HUES48 (cell line): ENCODE measurements at regions not wholly inside any gene's neighbourhood (a gene's known extent, or its start where the extent isn't known, plus 50 kb on each side); places are given as distances from the start of the nearest gene placed in this dataset.
A peak's percentile ranks its signal among the peaks of the same experiment; 100 is the strongest.

Source experiments
- H3K27ac ChIP-seq: one replicate; pipeline ENCODE4 v1.7.0; 2013; ENCODE audit warnings: low read depth, low read length, inconsistent platforms
- H3K27me3 ChIP-seq: 2 replicates; pipeline ENCODE4 v1.6.1; 2013; ENCODE audit warnings: mild to moderate bottlenecking, low read length; ENCODE audit not compliant: control insufficient read depth, insufficient read depth
- H3K36me3 ChIP-seq: 2 replicates; pipeline ENCODE4 v1.6.1; 2013; ENCODE audit warnings: low read length; ENCODE audit not compliant: control insufficient read depth, insufficient read depth
- H3K4me1 ChIP-seq: 2 replicates; pipeline ENCODE4 v1.6.1; 2013; ENCODE audit warnings: mild to moderate bottlenecking, low read length; ENCODE audit not compliant: control insufficient read depth, insufficient read depth
- H3K4me3 ChIP-seq: 2 replicates; pipeline ENCODE4 v1.5.1; 2013; ENCODE audit warnings: mild to moderate bottlenecking, low read depth, low read length
- H3K9ac ChIP-seq: 2 replicates; pipeline ENCODE4 v1.6.1; 2013; ENCODE audit warnings: mild to moderate bottlenecking, low read depth, low read length, moderate library complexity
- H3K9me3 ChIP-seq: 2 replicates; pipeline ENCODE4 v1.6.1; 2013; ENCODE audit warnings: low read length; ENCODE audit not compliant: control insufficient read depth, insufficient read depth

- peaks cover 19% of the 10 kb centered on the region for H3K9me3 ChIP-seq
- H3K27me3 ChIP-seq, result no peaks in the 10 kb centered on the region
- H3K9ac ChIP-seq, result no peak overlapping the region
- H3K27ac ChIP-seq, result no peak overlapping the region
- no peaks in the 10 kb centered on the region for H3K4me1 ChIP-seq
- H3K4me3 ChIP-seq, result no peak overlapping the region
- H3K36me3 ChIP-seq, result no peaks in the 10 kb centered on the region
These were observed 87.2 kb upstream of the BCOR start for GRCh38 chrX:40184968-40185367.

GRCh38 chrX:40182615-40183014 is 84.9 kb upstream of the BCOR start:
- no peak overlapping the region for H3K27ac ChIP-seq
- no peaks in the 10 kb centered on the region for H3K4me1 ChIP-seq
- H3K9ac ChIP-seq, result no peak overlapping the region
- H3K4me3 ChIP-seq, result no peak overlapping the region
- H3K27me3 ChIP-seq, result no peaks in the 10 kb centered on the region
- H3K9me3 ChIP-seq, result peaks cover 19% of the 10 kb centered on the region
- H3K36me3 ChIP-seq, result no peaks in the 10 kb centered on the region

- Histone ChIP-seq H3K9ac (no peak overlapping the region), H3K9me3 (peaks cover 19% of the 10 kb centered on the region), H3K36me3 (no peaks in the 10 kb centered on the region), H3K4me1 (no peaks in the 10 kb centered on the region), H3K27ac (no peak overlapping the region), H3K27me3 (no peaks in the 10 kb centered on the region), H3K4me3 (no peak overlapping the region)
These were observed 84.3 kb upstream of the BCOR start for GRCh38 chrX:40182095-40182494.

GRCh38 chrX:40179283-40179682 is 81.5 kb upstream of the BCOR start:
- no peak overlapping the region for H3K9ac ChIP-seq
- H3K4me3 ChIP-seq, result no peak overlapping the region
- peaks cover 6% of the 10 kb centered on the region; the same call in 1 of the 2 replicates for H3K9me3 ChIP-seq
- H3K36me3 ChIP-seq, result no peaks in the 10 kb centered on the region
- H3K4me1 ChIP-seq, result 0 out of 2 replicates have a peak, but pooled peaks cover 4% of the 10 kb centered on the region
- no peaks in the 10 kb centered on the region for H3K27me3 ChIP-seq
- no peak overlapping the region for H3K27ac ChIP-seq

- Histone ChIP-seq H3K36me3 (no peaks in the 10 kb centered on the region), H3K9me3 (peaks cover 8% of the 10 kb centered on the region; the same call in 1 of the 2 replicates), H3K27me3 (peaks cover 6% of the 10 kb centered on the region), H3K4me3 (no peak overlapping the region), H3K4me1 (peaks cover 14% of the 10 kb centered on the region), H3K9ac (no peak overlapping the region), H3K27ac (no peak overlapping the region)
These were observed 80.4 kb upstream of the BCOR start for GRCh38 chrX:40177942-40178715.

- H3K27ac ChIP-seq, result no peak overlapping the region
These were observed 79.7 kb upstream of the BCOR start for GRCh38 chrX:40177489-40177888.

GRCh38 chrX:40177117-40177430 is 79.3 kb upstream of the BCOR start:
- 0 out of 2 replicates have a peak overlapping the region, but pooled peaks have one; percentile 5 for H3K9ac ChIP-seq
- no peaks in the 10 kb centered on the region for H3K36me3 ChIP-seq
- H3K27ac ChIP-seq, result peak overlapping the region; percentile 88
- peaks cover 13% of the 10 kb centered on the region for H3K27me3 ChIP-seq
- H3K4me3 ChIP-seq, result peak overlapping the region; percentile 66
- H3K4me1 ChIP-seq, result peaks cover 17% of the 10 kb centered on the region
- H3K9me3 ChIP-seq, result peaks cover 8% of the 10 kb centered on the region; the same call in 1 of the 2 replicates

More at GRCh38 chrX:40177489-40177888, 79.7 kb upstream of the BCOR start:
- Histone ChIP-seq H3K9ac (no peak overlapping the region), H3K36me3 (no peaks in the 10 kb centered on the region), H3K9me3 (peaks cover 8% of the 10 kb centered on the region; the same call in 1 of the 2 replicates), H3K4me3 (peak overlapping the region; percentile 66), H3K4me1 (peaks cover 17% of the 10 kb centered on the region), H3K27me3 (peaks cover 10% of the 10 kb centered on the region)

- H3K4me3 ChIP-seq, result peak overlapping the region; percentile 66
- H3K27me3 ChIP-seq, result peaks cover 19% of the 10 kb centered on the region
- no peaks in the 10 kb centered on the region for H3K36me3 ChIP-seq
- H3K27ac ChIP-seq, result peak overlapping the region; percentile 88
- H3K9me3 ChIP-seq, result peaks cover 8% of the 10 kb centered on the region; the same call in 1 of the 2 replicates
- peaks cover 17% of the 10 kb centered on the region for H3K4me1 ChIP-seq
- H3K9ac ChIP-seq, result peak overlapping the region; percentile 65
These were observed 78.8 kb upstream of the BCOR start for GRCh38 chrX:40176351-40177116.

GRCh38 chrX:40175511-40176350 is 78.0 kb upstream of the BCOR start:
- Histone ChIP-seq H3K4me1 (peaks cover 21% of the 10 kb centered on the region), H3K27me3 (peaks cover 26% of the 10 kb centered on the region), H3K4me3 (peak overlapping the region; percentile 66), H3K9ac (peak overlapping the region; percentile 65), H3K9me3 (peaks cover 4% of the 10 kb centered on the region; the same call in 1 of the 2 replicates), H3K27ac (peak overlapping the region; percentile 88), H3K36me3 (no peaks in the 10 kb centered on the region)

- H3K27me3 ChIP-seq, result peaks cover 27% of the 10 kb centered on the region
- H3K4me3 ChIP-seq, result peak overlapping the region; percentile 66
- peaks cover 3% of the 10 kb centered on the region; the same call in 1 of the 2 replicates for H3K9me3 ChIP-seq
- H3K36me3 ChIP-seq, result no peaks in the 10 kb centered on the region
- H3K4me1 ChIP-seq, result peaks cover 25% of the 10 kb centered on the region
- peak overlapping the region; percentile 65 for H3K9ac ChIP-seq
- peak overlapping the region; percentile 88 for H3K27ac ChIP-seq
These were observed 77.2 kb upstream of the BCOR start for GRCh38 chrX:40174854-40175510.
